22Rv1 (cell line): ENCODE measurements at regions not wholly inside any gene's neighbourhood (a gene's known extent, or its start where the extent isn't known, plus 50 kb on each side); places are given as distances from the start of the nearest gene placed in this dataset.

Experiments used
- ZFX ChIP-seq: fragments of 450-650 bp; IDR thresholded peaks from 2 replicates; pipeline ENCODE4 v1.6.1; 2017; ENCODE audit warnings: antibody characterized with exemption, borderline replicate concordance
- TF ChIP-seq, protein P1 (sequence below): fragments of 450-650 bp; IDR thresholded peaks from 2 replicates; pipeline ENCODE4 v1.5.1; 2017; ENCODE audit warnings: mild to moderate bottlenecking

DNA sequence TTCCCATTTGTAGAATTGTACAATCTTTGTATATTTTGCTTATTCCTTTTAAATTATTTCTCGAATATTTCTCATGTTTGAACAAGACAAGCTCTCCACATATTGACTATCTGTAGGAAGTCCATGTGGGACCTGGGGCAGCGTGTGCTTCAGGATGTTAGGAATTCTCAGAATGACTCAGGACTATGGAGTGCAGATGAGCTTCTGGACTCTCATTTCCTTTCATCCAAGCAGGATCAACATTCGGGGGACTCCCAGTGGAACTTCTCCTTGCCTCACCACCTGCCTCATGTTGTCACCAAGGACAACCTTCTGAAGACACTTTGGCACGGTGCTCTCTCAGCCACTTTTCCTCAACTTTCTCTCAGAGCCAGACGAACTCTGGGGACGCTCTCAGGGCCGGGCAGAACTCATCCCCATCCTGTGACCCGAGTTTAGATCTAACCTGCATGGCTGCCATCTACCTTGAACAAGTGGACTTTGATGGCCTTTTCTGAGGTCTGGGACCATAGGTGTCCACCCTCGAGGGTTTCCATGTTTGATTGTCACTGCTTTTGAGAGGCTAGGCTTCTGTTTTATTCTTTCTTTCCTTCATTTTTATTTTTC lies 441.7 kb downstream of the IRS2 start:
- TF ChIP-seq, protein P1, sequence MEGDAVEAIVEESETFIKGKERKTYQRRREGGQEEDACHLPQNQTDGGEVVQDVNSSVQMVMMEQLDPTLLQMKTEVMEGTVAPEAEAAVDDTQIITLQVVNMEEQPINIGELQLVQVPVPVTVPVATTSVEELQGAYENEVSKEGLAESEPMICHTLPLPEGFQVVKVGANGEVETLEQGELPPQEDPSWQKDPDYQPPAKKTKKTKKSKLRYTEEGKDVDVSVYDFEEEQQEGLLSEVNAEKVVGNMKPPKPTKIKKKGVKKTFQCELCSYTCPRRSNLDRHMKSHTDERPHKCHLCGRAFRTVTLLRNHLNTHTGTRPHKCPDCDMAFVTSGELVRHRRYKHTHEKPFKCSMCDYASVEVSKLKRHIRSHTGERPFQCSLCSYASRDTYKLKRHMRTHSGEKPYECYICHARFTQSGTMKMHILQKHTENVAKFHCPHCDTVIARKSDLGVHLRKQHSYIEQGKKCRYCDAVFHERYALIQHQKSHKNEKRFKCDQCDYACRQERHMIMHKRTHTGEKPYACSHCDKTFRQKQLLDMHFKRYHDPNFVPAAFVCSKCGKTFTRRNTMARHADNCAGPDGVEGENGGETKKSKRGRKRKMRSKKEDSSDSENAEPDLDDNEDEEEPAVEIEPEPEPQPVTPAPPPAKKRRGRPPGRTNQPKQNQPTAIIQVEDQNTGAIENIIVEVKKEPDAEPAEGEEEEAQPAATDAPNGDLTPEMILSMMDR, result no peak
- no peak for TF ChIP-seq ZFX
